ENCODE measurements at regions not wholly inside any gene's neighbourhood (a gene's known extent, or its start where the extent isn't known, plus 50 kb on each side); places are given as distances from the start of the nearest gene placed in this dataset.
"Not testable (repeated sequence)": the region's sequence is repeated elsewhere in the genome, so short reads cannot be mapped to it uniquely, and the experiment has no call there.

- Histone ChIP-seq H3K4me3 (no peak overlapping the region), H3K27me3 (no peaks in the 10 kb centered on the region), H3K36me3 (no peaks in the 10 kb centered on the region), H3K9me3 (replicated peaks) (no peaks in the 10 kb centered on the region), H3K4me1 (no peaks in the 10 kb centered on the region; the same call in 1 of the 2 replicates), H3K27ac (no peak overlapping the region)
- DNase-seq: peak in 1 of 2 experiments; percentile 4
These were observed 958.4 kb downstream of the SLC6A15 start for GRCh38 chr12:83954071-83954789.

GRCh38 chr12:83945871-83946270 is 966.7 kb downstream of the SLC6A15 start:
- Histone ChIP-seq H3K9me3 (replicated peaks) (no peaks in the 10 kb centered on the region), H3K27me3 (no peaks in the 10 kb centered on the region), H3K4me1 (no peaks in the 10 kb centered on the region), H3K27ac (no peak overlapping the region), H3K4me3 (no peak overlapping the region), H3K36me3 (no peaks in the 10 kb centered on the region)
- no peak for DNase-seq

- Histone ChIP-seq H3K27me3 (no peaks in the 10 kb centered on the region), H3K4me1 (no peaks in the 10 kb centered on the region), H3K27ac (no peak overlapping the region), H3K36me3 (no peaks in the 10 kb centered on the region), H3K4me3 (no peak overlapping the region), H3K9me3 (replicated peaks) (no peaks in the 10 kb centered on the region)
- no peak for DNase-seq
These were observed 972.9 kb downstream of the SLC6A15 start for GRCh38 chr12:83939718-83940117.

GRCh38 chr12:83933615-83934014 is 979.0 kb downstream of the SLC6A15 start:
- Histone ChIP-seq H3K27me3 (no peaks in the 10 kb centered on the region), H3K27ac (no peak overlapping the region), H3K4me3 (no peak overlapping the region), H3K36me3 (no peaks in the 10 kb centered on the region), H3K9me3 (replicated peaks) (no peaks in the 10 kb centered on the region), H3K4me1 (no peaks in the 10 kb centered on the region)
- DNase-seq: no peak

- DNase-seq: no peak
- Histone ChIP-seq H3K27me3 (no peaks in the 10 kb centered on the region), H3K9me3 (replicated peaks) (no peaks in the 10 kb centered on the region), H3K36me3 (no peaks in the 10 kb centered on the region), H3K4me3 (no peak overlapping the region), H3K27ac (no peak overlapping the region), H3K4me1 (no peaks in the 10 kb centered on the region)
These were observed 980.6 kb downstream of the SLC6A15 start for GRCh38 chr12:83932011-83932410.

- Histone ChIP-seq H3K27me3 (no peaks in the 10 kb centered on the region), H3K4me3 (no peak overlapping the region), H3K9me3 (replicated peaks) (no peaks in the 10 kb centered on the region), H3K27ac (no peak overlapping the region), H3K4me1 (no peaks in the 10 kb centered on the region), H3K36me3 (no peaks in the 10 kb centered on the region)
- DNase-seq: no peak
These were observed 981.1 kb downstream of the SLC6A15 start for GRCh38 chr12:83931451-83931850.

- DNase-seq; H3K4me3 ChIP-seq; H3K27me3 ChIP-seq; H3K9me3 ChIP-seq (replicated peaks); H3K27ac ChIP-seq; H3K36me3 ChIP-seq; H3K4me1 ChIP-seq: not testable (repeated sequence)
These were observed 982.8 kb downstream of the SLC6A15 start for GRCh38 chr12:83929792-83930191.

GRCh38 chr12:83920821-83921547 is 991.6 kb downstream of the SLC6A15 start:
- DNase-seq: no peak
- Histone ChIP-seq H3K36me3 (no peaks in the 10 kb centered on the region), H3K9me3 (replicated peaks) (no peaks in the 10 kb centered on the region), H3K27ac (no peak overlapping the region), H3K4me1 (no peaks in the 10 kb centered on the region), H3K27me3 (no peaks in the 10 kb centered on the region), H3K4me3 (no peak overlapping the region)

- no peak for DNase-seq
- H3K4me1 ChIP-seq: no peaks in the 10 kb centered on the region
- H3K36me3 ChIP-seq: no peaks in the 10 kb centered on the region
- H3K4me3 ChIP-seq: no peak overlapping the region
- no peak overlapping the region for H3K27ac ChIP-seq
- no peaks in the 10 kb centered on the region for H3K9me3 ChIP-seq (replicated peaks)
- no peaks in the 10 kb centered on the region for H3K27me3 ChIP-seq
These were observed 993.5 kb downstream of the SLC6A15 start for GRCh38 chr12:83919081-83919480.

- Histone ChIP-seq H3K27ac (no peak overlapping the region), H3K9me3 (replicated peaks) (no peaks in the 10 kb centered on the region), H3K36me3 (no peaks in the 10 kb centered on the region), H3K27me3 (no peaks in the 10 kb centered on the region), H3K4me3 (no peak overlapping the region), H3K4me1 (no peaks in the 10 kb centered on the region)
- no peak for DNase-seq
These were observed 1008.4 kb downstream of the SLC6A15 start for GRCh38 chr12:83904175-83904574.

GRCh38 chr12:83896416-83896815 is 1016.2 kb downstream of the SLC6A15 start:
- Histone ChIP-seq H3K36me3 (no peaks in the 10 kb centered on the region), H3K27me3 (no peaks in the 10 kb centered on the region), H3K4me3 (no peak overlapping the region), H3K27ac (no peak overlapping the region), H3K9me3 (replicated peaks) (no peaks in the 10 kb centered on the region), H3K4me1 (no peaks in the 10 kb centered on the region)
- no peak for DNase-seq

GRCh38 chr12:83893101-83893500 is 1019.5 kb downstream of the SLC6A15 start:
- Histone ChIP-seq H3K27me3 (no peaks in the 10 kb centered on the region), H3K9me3 (replicated peaks) (no peaks in the 10 kb centered on the region), H3K4me1 (no peaks in the 10 kb centered on the region), H3K27ac (no peak overlapping the region), H3K36me3 (no peaks in the 10 kb centered on the region), H3K4me3 (no peak overlapping the region)
- no peak for DNase-seq

GRCh38 chr12:83889745-83890144 is 1022.9 kb downstream of the SLC6A15 start:
- Histone ChIP-seq H3K27me3 (no peaks in the 10 kb centered on the region), H3K36me3 (no peaks in the 10 kb centered on the region), H3K9me3 (replicated peaks) (no peaks in the 10 kb centered on the region), H3K27ac (no peak overlapping the region), H3K4me3 (no peak overlapping the region), H3K4me1 (no peaks in the 10 kb centered on the region)
- no peak for DNase-seq

GRCh38 chr12:83886479-83886878 is 1026.1 kb downstream of the SLC6A15 start:
- Histone ChIP-seq H3K27ac (no peak overlapping the region), H3K4me1 (no peaks in the 10 kb centered on the region), H3K4me3 (no peak overlapping the region), H3K9me3 (replicated peaks) (no peaks in the 10 kb centered on the region), H3K36me3 (no peaks in the 10 kb centered on the region), H3K27me3 (no peaks in the 10 kb centered on the region)
- no peak for DNase-seq

- not testable (repeated sequence) for H3K4me3 ChIP-seq; DNase-seq; H3K9me3 ChIP-seq (replicated peaks); H3K36me3 ChIP-seq; H3K27ac ChIP-seq; H3K27me3 ChIP-seq; H3K4me1 ChIP-seq
These were observed 1041.5 kb downstream of the SLC6A15 start for GRCh38 chr12:83870921-83871599.
